ENCODE measurements at regions not wholly inside any gene's neighbourhood (a gene's known extent, or its start where the extent isn't known, plus 50 kb on each side); places are given as distances from the start of the nearest gene placed in this dataset.

- DNase-seq (ENCODE audit: low read depth), result no peak
- TF ChIP-seq CTCF (conservative IDR thresholded peaks at IDR 0.05; ENCODE audit: low read length), result no peak
- H3K4me3 ChIP-seq (ENCODE audit: low read length), result no peak overlapping the region
Measured at GRCh38 chr7:84509522-84509921, 314.9 kb upstream of the SEMA3A start.

- no peak overlapping the region for H3K4me3 ChIP-seq (ENCODE audit: low read length)
- DNase-seq (ENCODE audit: low read depth), result no peak
- TF ChIP-seq CTCF (conservative IDR thresholded peaks at IDR 0.05; ENCODE audit: low read length), result no peak
Measured at GRCh38 chr7:84508606-84509005, 314.0 kb upstream of the SEMA3A start.

- no peak for DNase-seq (ENCODE audit: low read depth)
- TF ChIP-seq CTCF (conservative IDR thresholded peaks at IDR 0.05; ENCODE audit: low read length), result no peak
- H3K4me3 ChIP-seq (ENCODE audit: low read length), result no peak overlapping the region
Measured at GRCh38 chr7:84507529-84507928, 312.9 kb upstream of the SEMA3A start.

GRCh38 chr7:84506151-84506550 lies 311.6 kb upstream of the SEMA3A start:
- TF ChIP-seq CTCF (conservative IDR thresholded peaks at IDR 0.05; ENCODE audit: low read length), result no peak
- H3K4me3 ChIP-seq (ENCODE audit: low read length), result no peak overlapping the region
- DNase-seq (ENCODE audit: low read depth), result peak; percentile 79

- DNase-seq (ENCODE audit: low read depth), result peak; percentile 17
- H3K4me3 ChIP-seq (ENCODE audit: low read length), result no peak overlapping the region
- no peak for TF ChIP-seq CTCF (conservative IDR thresholded peaks at IDR 0.05; ENCODE audit: low read length)
Measured at GRCh38 chr7:84502239-84502638, 307.6 kb upstream of the SEMA3A start.

GRCh38 chr7:84497873-84498272 lies 303.3 kb upstream of the SEMA3A start:
- no peak overlapping the region for H3K4me3 ChIP-seq (ENCODE audit: low read length)
- TF ChIP-seq CTCF (conservative IDR thresholded peaks at IDR 0.05; ENCODE audit: low read length), result no peak
- DNase-seq (ENCODE audit: low read depth), result peak; percentile 5

GRCh38 chr7:84495128-84495527 lies 300.5 kb upstream of the SEMA3A start:
- TF ChIP-seq CTCF (conservative IDR thresholded peaks at IDR 0.05; ENCODE audit: low read length), result no peak
- DNase-seq (ENCODE audit: low read depth), result no peak
- no peak overlapping the region for H3K4me3 ChIP-seq (ENCODE audit: low read length)

Measured in AG10803 (cell line).